ENCODE measurements at regions not wholly inside any gene's neighbourhood (a gene's known extent, or its start where the extent isn't known, plus 50 kb on each side); places are given as distances from the start of the nearest gene placed in this dataset.
"Not testable (repeated sequence)": the region's sequence is repeated elsewhere in the genome, so short reads cannot be mapped to it uniquely, and the experiment has no call there.

DNA sequence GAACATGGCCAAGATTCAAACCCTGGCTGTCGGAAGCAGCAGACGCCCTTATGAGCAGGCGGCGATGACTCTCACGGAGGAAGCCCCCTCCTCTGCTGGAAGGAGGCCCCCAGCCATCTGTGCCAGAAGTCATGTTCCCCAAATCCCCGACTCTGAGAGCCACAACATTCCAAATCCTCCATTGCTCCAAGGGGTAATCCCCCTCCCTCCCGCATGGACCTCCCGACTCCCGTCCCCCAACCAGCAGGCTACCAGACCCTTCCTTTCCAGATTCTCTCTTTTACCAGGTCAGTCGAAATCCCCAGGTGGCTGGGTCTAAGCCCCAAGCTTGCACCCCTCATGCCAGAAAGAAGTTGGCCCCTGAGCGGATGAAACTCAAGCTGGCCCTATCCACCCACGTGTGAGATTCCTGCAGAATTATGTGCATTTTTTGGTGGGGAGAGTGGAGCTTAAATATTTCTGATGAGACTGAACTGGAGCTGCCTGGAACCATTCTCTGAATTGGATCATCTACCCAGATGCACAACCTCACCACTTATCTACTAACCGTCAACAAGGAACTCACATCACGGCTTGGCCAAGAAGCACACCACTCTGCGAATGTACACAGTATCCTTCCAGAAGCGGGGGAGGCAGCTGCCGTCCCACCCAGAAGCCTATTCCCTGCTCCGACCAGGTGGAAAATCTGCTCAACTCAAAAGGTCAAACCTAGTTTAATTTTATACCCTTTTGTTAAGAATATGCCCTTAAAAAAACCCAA lies 283.5 kb downstream of the C16orf95 start:
- no peak for DNase-seq (ENCODE audit: low read depth)

DNA sequence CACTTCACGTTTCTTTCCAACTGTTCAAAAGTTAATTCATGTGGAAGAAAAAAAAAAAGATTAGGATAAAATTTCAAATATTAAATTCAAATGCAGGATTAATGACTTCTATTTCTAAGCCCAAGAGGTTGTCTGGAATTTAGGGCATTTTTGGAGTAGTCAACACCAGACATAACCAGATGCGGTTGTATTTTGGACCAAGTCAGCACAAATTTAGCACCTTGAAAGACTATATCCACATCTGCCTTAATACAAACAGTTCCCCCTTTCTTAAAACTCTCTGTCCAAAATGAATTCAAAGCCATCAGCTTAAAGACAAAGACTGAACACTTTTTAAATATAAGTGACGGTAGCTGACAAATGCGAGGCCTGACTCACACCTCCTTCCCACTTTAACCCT lies 282.9 kb downstream of the C16orf95 start:
- no peak for DNase-seq (ENCODE audit: low read depth)

DNA sequence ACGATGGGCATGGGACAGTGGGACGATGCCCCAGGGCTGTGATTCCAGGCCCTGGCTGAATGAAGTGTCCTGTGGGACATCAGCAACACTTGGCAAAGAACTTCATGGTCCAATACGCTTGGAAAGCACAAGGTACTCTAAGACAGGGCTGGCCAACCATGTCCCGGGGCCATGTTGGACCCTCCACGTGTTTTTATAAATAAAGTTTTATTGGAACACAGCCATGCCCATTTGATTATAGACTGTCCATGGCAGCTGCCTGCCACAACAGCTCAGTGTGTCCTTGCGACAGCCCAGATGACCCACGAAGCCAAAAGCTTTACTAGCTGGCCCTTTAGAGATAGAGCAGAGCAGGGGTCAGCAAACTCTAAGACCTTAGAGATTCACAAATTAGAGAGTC lies 282.1 kb downstream of the C16orf95 start:
- DNase-seq (ENCODE audit: low read depth) = no peak

DNA sequence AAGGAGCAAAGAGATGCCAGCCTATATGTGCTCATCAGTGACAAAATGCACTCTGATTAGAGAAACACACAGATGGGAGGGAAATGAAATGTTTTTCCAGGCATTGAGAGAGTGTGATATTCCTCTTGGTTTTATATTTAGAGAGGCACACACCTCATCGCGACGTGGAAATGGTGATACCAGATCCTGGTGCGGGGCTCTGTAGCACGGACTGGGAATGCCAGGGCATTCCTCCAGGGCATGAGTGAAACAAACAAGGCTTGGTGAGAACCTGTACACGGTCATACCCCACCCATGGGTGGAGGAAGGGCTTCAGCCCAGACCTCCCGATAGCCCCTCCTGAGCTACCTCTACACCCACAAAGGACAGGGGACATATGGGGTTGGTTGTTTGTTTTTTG lies 280.2 kb downstream of the C16orf95 start:
- DNase-seq (ENCODE audit: low read depth) = no peak

DNA sequence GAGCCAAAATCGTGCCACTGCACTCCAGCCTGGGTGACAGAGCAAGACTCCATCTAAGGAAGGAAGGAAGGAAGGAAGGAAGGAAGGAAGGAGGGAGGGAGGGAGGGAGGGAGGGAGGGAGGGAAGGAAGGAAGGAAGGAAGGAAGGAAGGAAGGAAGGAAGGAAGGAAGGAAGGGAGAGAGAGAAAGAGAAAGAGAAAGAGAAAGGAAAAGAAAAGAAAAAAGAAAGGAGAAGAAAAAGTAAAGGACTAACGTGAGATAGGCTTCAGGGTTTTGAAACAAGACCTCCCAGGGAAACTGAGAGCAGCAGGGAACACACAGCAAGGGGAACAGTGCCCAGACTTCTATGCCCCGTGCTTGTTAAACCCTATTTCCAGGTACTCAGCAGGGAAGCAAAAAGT lies 278.7 kb downstream of the C16orf95 start:
- not testable (repeated sequence) for DNase-seq (ENCODE audit: low read depth)

DNA sequence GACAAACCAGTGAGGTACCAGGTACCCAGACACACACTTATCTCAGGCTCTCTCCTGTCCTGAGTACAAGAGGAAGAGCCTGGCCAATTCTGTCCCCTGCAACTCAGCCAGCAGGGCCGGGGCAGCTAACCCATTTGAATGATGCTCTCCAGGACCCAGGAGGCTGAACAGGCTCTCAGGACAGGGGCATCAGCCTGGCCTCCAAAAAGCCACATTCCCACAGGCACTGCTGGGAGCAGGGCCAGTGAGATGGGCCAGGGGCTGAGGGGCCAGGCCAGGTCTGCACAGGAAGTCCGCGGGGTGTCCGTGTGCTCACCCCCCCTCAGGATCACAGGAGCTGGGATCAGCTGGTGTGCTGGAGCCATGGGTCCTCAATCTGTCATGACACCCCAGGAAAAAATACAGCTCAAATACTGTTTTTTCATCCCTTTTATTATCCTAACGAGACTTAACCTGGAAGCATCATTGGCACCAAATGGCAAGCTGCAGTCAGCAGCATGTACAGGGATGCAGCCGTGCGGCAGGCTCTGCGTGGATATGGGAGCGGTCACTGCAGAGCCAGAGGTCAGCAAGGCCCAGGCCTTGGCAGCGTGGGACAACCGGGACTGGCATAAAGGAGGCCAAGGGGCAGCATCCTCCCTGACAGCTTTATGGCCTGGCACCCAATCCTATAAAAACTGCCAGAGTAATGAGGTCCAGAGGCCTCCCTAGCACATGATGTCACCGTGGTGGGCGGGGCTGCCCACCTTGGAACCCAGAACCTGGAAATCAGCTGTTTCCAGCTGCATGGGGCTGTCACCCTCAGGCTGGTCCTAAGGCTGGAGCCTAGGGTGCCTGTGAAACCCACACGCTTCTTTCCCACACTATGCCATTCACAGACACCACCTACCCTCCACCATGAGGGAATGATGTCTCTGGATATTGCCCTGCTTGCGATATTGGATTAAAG lies 276.7 kb downstream of the C16orf95 start:
- no peak for DNase-seq (ENCODE audit: low read depth)

DNA sequence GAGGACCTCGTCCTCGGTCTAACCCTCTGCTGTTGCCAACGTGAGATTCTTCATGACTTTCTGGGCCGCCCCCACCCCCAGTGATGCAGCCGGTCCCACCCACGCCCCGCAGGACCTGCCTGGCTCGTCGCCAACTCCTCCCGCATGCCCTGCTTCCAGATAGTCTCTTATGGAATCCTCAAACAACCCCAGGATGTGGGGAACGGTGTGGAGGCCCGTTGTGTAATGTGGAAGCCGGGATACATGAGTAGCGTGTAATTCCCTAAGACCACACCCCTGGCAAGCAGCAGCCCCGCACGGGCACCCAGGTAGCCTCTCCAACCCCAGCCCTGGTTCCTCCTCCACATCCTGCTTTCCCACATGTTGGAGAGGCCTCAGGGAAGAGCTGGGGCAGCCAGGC lies 275.9 kb downstream of the C16orf95 start:
- DNase-seq (ENCODE audit: low read depth) = no peak

DNA sequence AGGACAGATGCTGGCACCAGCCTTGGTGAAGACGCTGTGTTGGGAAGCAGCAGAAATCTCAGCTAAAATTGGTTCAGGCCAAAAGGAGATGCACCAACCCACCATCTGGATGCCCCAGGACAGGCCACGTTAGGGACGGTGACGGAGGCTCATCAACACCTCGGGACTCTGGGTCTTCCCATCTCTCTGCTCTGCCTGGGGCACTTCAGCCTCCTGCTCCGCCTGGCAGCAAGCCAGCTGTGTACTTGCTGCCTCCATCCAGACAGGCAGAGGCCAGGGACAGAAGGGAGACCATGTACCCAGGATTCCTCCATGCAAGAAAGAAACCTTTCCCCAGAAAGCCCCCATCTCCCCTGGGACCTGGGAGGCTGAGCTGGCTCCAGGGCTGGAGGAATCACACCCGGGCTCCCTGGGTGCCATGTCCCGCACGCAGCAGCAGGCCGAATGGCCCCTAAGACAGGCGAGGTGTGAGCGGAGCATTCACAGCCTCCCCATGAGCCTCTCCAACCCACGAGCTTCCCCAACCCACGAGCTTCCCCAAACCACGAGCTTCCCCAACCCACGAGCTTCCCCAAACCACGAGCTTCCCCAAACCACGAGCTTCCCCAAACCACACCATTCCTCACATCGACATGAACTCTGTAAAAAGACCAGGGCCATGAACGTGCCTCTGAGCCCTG lies 274.5 kb downstream of the C16orf95 start:
- DNase-seq (ENCODE audit: low read depth) = no peak

DNA sequence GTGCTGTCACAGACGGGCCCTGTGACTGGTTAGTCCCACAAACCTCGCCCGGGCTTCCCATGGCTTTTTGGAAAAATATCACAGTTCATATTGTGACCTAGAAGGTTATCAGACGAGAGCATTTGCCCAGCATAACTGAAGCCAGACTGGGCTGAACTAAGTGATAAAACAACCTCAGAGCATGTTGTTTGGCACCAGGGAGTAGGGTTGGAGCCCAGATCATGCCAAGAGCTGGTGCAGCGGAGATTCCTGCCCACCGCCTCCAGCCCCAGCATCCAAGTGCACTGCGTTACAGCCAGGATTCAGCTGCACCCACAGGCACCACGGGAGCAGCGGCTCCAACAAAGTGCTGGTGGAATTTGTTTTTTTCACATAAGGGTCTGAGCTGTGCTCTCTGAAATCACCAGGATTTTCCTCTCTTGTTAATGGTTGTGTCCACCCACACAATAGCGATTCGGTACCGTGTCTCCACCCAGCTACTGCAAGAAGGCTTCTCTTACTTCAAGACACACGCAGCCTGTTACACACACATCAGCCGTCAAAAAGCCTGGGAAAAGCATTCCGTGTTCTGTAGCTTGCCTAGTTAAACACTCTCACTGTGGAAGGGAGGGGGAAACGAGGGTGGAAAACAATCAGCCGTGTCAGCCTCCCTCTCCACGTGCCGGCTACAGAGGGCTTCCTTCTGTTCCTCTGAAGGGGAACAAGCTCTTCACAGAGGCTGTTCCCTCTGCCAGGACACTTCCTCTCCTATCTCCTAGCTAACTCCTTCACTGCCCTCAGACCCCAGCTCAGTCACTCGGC lies 273.8 kb downstream of the C16orf95 start:
- no peak for DNase-seq (ENCODE audit: low read depth)

DNA sequence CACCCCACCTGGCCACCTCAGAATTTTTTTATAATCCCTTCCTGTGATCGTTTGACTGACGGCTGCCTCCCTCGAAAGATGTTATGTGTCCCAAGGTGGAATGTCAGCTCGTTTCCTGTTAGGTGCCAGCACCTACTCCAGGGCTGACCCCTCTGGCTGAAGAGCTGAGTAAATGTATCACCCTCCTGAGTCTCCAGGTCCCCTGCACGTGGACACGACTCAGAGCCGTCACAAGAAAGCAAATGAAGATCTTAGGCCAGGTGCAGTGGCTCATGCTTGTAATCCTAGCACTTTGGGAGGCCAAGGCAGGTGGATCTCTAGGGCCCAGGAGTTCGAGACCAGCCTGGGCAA lies 273.2 kb downstream of the C16orf95 start:
- no peak for DNase-seq (ENCODE audit: low read depth)

DNA sequence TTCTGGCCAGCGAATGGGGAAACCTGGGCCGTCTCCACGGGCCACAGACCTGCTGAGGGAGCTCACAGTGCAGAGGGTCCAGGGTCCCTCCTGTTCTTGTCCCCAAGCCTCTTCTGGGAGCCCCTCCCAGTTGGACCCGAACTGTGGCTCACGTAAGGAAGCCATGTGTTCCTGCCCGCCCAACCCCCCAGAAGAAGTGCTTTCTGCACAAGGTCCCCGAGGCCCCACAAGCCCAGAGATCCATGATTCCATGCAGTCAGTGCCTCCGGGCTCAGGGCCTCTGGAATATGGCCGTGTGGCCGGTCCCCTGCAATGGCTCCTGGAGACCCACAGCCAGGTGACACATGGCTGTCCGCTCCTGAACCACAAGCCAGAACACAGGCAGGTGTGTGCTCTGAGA lies 272.4 kb downstream of the C16orf95 start:
- DNase-seq (ENCODE audit: low read depth) = no peak

DNA sequence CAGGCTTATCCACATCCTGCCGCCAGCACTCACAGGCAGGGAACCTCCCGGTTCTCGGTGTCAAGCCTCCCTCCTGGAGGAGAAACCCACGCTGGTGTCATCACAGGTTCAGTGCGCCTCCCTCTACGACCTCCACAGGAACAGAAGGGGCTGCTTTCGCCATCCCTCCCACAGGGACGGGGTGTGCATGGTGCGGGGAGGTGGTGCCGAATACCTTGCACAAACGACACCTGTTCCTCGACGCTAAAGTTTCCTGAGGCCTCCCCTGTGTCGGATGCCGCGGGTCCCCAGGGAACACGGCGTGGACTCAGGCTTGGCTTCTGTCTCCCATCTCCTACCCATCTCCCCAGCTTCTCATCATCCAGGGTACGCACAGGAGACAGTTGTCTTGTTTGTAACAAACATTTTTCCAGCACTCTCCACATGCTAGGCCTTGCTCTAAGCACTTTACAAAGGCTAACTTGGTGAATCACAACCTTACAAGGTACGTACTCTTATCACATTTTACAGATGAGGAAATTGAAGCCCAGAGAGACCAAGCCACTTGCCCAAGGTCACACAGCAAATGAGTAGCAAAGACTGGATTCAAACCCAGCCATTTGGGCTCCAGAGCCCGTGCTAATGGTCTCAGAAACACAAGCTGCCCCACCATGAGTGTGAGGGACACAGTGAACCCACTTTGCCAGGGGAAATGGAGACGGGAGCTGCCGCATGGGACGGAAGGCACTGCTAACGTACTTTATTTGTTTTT lies 271.6 kb downstream of the C16orf95 start:
- DNase-seq (ENCODE audit: low read depth) = no peak

DNA sequence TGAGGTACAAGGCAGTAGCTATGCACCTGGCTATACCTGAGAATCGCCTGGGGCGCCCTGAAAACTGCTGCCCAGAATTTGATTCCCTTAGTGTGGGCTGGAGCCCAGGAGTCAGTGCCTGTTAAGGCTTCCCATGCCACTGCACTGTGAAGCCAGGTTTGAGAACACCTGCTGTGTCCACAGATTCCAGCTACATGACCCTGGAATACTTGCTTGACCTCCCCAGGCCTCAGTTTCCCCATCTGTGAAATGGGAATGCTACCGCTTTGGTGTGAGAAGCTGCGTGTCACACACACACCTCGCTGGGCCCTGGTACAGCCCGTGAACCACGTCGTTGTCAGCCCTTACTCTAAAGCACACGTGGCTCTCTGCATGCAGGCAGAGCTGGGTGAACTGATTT lies 271.0 kb downstream of the C16orf95 start:
- no peak for DNase-seq (ENCODE audit: low read depth)

DNA sequence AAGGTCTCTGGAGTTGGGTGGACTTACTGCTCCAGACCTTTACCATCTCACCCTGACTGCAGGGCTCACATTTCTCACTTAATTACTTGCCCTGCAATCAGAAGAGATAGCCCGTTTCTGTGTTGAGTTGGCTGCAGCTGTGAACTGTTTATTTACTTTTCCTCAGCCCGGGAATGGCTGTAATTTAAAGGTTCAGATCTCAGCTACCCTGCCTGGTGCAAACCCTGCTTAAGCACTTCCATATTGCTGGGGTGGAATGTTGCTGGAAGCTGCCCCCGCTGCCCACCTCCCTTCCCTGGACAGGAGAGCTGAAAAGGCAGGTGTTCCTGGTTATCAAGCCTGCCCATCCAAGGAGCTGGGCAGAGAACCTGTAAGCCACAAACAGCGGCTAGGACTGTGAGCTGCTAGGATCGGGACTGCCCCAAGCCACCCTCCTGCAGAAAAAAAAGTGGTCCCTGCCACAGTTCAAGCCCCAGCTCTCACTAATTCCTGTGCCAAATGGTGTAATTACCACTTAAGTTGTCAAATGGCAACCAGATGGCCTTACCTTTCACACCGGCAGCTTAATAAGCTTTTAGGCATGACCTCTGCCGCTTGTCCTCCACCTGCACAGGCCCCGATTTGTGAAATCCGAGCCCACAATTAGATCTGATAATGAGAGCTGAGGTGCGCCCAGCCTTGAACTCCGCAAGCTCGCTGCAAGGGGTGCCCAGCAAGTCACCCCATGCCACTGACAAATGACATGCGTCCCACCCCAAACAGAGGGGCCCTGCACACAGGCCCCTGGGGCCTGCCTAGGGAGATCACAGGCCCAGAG lies 269.8 kb downstream of the C16orf95 start:
- DNase-seq (ENCODE audit: low read depth) = no peak

DNA sequence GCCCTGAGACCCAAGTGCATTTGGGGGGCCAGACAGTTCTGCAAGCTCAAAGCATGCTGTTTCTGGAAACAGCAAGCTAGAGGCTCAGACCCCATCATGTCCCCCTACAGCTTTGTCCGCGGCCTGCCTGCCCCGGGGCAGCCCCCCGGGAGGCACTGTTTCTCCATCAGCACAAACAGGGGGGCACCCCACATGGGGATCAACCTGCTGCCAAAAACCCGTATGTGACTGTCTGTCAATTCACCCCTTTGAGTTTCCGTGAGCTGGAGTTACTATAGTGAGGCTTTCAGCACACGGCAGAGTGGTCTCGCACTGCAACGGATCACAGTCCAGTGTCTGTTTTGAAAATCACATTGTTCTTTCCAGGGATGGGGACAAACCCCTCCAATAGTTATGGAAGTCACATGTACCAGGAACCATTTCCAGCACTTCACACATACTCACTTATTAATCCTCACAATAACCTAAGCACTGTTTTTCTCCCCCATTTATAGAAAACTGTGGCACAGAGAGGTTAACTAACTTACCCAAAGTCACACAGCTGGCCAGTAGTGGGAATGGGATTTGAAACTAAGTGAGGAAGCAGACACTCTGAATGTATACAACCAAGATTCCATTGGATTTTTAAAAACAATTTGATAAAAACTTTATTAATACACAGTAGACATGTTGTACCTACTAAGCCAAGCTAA lies 269.0 kb downstream of the C16orf95 start:
- DNase-seq (ENCODE audit: low read depth) = no peak

DNA sequence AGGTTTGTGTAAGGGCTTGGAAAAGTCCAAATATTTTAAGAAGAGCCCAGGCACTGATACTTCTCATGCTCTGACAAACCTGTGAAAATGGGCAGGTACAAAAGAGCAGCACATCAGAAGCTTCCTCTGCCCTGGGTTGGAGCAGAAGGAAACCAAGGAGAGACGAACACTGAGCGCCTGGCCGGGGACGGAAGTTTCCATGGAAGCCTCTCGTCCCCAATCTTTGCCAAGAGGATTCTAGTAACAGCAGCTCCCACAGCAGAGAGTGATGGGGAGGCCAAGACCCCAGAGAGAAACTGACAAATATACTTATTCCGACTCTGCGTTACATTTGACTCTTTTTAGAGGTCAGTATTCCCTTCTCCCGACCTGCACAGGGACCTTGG lies 268.5 kb downstream of the C16orf95 start:
- DNase-seq (ENCODE audit: low read depth) = no peak

DNA sequence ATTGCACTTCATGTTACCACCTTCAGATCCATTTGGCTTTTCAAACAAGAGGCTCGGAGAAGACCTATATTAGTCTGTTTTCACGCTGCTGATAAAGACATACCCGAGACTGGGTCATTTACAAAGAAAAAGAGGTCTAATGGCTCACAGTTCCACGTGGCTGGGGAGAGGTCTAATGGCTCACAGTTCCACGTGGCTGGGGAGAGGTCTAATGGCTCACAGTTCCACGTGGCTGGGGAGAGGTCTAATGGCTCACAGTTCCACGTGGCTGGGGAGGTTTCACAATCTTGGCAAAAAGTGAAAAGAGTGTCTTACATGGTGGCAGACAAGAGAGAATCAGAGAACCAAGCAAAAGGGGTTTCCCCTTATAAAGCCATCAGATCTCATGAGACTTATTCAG lies 268.0 kb downstream of the C16orf95 start:
- not testable (repeated sequence) for DNase-seq (ENCODE audit: low read depth)

DNA sequence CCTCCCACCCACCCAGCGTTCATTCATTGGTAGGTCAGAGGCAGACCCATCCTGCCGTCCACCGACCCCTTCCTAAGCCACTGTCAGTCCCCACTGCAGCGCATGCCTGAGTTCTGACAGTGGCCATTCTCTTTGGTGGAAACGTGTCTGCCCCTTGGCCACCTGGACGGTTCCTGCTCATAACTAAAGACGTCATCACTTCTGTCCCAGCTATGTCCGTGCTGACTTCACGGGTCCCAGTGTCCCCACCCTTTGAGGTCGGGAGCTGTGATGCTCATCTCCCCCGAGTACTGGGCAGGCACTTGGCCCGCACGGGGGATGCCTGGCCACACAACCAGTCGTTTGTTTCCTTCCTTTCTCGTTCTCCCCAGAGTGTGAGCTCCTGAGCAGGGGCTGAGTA lies 267.1 kb downstream of the C16orf95 start:
- DNase-seq (ENCODE audit: low read depth) = no peak

DNA sequence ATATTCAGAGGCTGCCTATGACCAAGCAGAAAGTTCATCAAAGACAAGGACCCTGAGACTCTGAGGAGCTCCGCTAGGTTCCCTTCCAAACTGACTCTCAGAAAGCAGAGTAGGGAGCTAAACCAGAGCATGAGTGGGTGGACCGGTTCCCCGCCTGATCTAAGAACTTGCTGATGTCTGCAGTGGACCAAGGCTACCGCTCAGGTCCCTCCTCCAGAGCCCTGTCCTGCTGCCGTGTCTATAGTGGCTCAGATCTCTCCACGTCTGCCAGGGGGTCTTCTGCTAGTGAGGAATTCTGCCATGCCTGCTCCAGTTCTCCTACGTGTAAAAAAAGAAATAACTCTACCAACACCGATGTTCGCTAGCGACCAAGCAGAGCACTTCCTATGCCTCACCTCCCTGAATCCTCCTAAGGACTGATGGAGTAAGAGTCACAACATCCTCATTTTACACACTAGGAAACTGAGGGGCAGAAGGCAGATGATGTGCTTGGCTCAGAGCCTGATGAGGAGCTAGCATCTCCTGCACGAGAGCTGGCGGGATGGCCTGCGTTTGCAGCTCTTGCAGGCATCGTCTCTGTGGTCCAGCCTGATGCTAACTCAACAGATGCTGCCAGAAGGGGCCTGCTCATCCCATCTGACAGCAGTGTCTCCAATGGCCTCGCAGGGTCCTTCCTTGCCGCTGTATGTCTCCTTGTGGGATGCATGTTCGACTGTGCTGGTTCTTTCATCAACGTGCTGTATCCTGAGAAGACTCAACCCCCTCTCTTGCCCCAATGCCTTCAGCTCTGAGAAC lies 265.5 kb downstream of the C16orf95 start:
- DNase-seq (ENCODE audit: low read depth) = no peak

Measured in stimulated activated CD8-positive, alpha-beta memory T cell treated with anti-CD3 and anti-CD28 coated beads, Interleukin-15, amount 100 ng/mL, for 1 hour (primary cell).